PFSK-1 (cell line): ENCODE measurements at regions not wholly inside any gene's neighbourhood (a gene's known extent, or its start where the extent isn't known, plus 50 kb on each side); places are given as distances from the start of the nearest gene placed in this dataset.

Source experiments
- FOXP2 ChIP-seq: optimal IDR thresholded peaks from 2 replicates; pipeline ENCODE3; 2011; ENCODE audit warnings: borderline replicate concordance, control low read depth, inconsistent platforms; ENCODE audit not compliant: insufficient read depth; ENCODE audit errors: extremely low read length, extremely low read depth
- POLR2AphosphoS5 ChIP-seq: IDR thresholded peaks from 2 replicates; pipeline ENCODE4 v1.6.1; 2012; ENCODE audit warnings: low read depth, mild to moderate bottlenecking, control low read depth, low read length, moderate library complexity
- SIN3A ChIP-seq: IDR thresholded peaks from 2 replicates; pipeline ENCODE4 v1.6.1; 2012; ENCODE audit warnings: mild to moderate bottlenecking, low read length, moderate library complexity, borderline replicate concordance; ENCODE audit not compliant: insufficient read depth

GRCh38 chr5:2634399-2635176 is 116.9 kb downstream of the IRX2 start:
- TF ChIP-seq POLR2AphosphoS5 (no peak), FOXP2 (no peak), SIN3A (no peak)
